Activated T-helper 17 cell treated with anti-CD3 and anti-CD28 coated beads, Interleukin-2, amount 50 U/mL, for 72 hours (primary cell): ENCODE measurements at regions not wholly inside any gene's neighbourhood (a gene's known extent, or its start where the extent isn't known, plus 50 kb on each side); places are given as distances from the start of the nearest gene placed in this dataset.

ENCODE experiments used
- ATAC-seq: fragments of 150-1000 bp; cut with Tn5 transposase; replicated peaks from 2 replicates; pipeline ENCODE4 v1.10.0; 2021; ENCODE audit warnings: mild to moderate bottlenecking, moderate library complexity
- H3K27ac Mint-ChIP-seq: one replicate; pipeline ENCODE4 v1.8.0; 2022; ENCODE audit warnings: mixed read lengths
- H3K27me3 Mint-ChIP-seq: one replicate; pipeline ENCODE4 v1.8.0; 2022; ENCODE audit warnings: mixed read lengths
- H3K36me3 Mint-ChIP-seq: one replicate; pipeline ENCODE4 v1.8.0; 2022; ENCODE audit warnings: low read depth, mild to moderate bottlenecking, mixed read lengths
- H3K4me1 Mint-ChIP-seq: one replicate; pipeline ENCODE4 v1.8.0; 2022; ENCODE audit warnings: mixed read lengths
- H3K4me3 Mint-ChIP-seq: one replicate; pipeline ENCODE4 v1.8.0; 2022; ENCODE audit warnings: mild to moderate bottlenecking, mixed read lengths
- H3K9me3 Mint-ChIP-seq: one replicate; pipeline ENCODE4 v1.8.0; 2022; ENCODE audit warnings: mixed read lengths

GRCh38 chr16:82226327-82226726 lies 56.3 kb upstream of the MPHOSPH6 start:
- Mint-ChIP-seq H3K36me3 (no peaks in the 10 kb centered on the region), H3K27me3 (peaks cover 36% of the 10 kb centered on the region), H3K27ac (no peak overlapping the region), H3K9me3 (no peaks in the 10 kb centered on the region), H3K4me1 (no peaks in the 10 kb centered on the region), H3K4me3 (no peak overlapping the region)
- ATAC-seq, result no peak

GRCh38 chr16:82224821-82225220 lies 54.8 kb upstream of the MPHOSPH6 start:
- no peak for ATAC-seq
- H3K9me3 Mint-ChIP-seq, result no peaks in the 10 kb centered on the region
- H3K4me3 Mint-ChIP-seq, result no peak overlapping the region
- no peaks in the 10 kb centered on the region for H3K4me1 Mint-ChIP-seq
- peaks cover 29% of the 10 kb centered on the region for H3K27me3 Mint-ChIP-seq
- no peak overlapping the region for H3K27ac Mint-ChIP-seq
- no peaks in the 10 kb centered on the region for H3K36me3 Mint-ChIP-seq

GRCh38 chr16:82220541-82220940 lies 50.5 kb upstream of the MPHOSPH6 start:
- Mint-ChIP-seq H3K4me3 (no peak overlapping the region), H3K36me3 (no peaks in the 10 kb centered on the region), H3K27me3 (peaks cover 11% of the 10 kb centered on the region), H3K9me3 (no peaks in the 10 kb centered on the region), H3K27ac (no peak overlapping the region), H3K4me1 (no peaks in the 10 kb centered on the region)
- ATAC-seq, result no peak
